Hepatocyte (in vitro differentiated cells): ENCODE measurements at regions not wholly inside any gene's neighbourhood (a gene's known extent, or its start where the extent isn't known, plus 50 kb on each side); places are given as distances from the start of the nearest gene placed in this dataset.

ENCODE experiments used
- EZH2 ChIP-seq: fragments of 200-600 bp; sonication (generic); IDR thresholded peaks from 2 replicates; pipeline ENCODE4 v1.6.1; 2016; ENCODE audit warnings: antibody characterized with exemption, mild to moderate bottlenecking, borderline replicate concordance
- EZH2phosphoT487 ChIP-seq: fragments of 200-600 bp; sonication (generic); IDR thresholded peaks from one replicate; pipeline ENCODE4 v1.6.1; 2018; ENCODE audit warnings: antibody characterized with exemption, mild to moderate bottlenecking, low read depth, moderate library complexity; ENCODE audit not compliant: unreplicated experiment, severe bottlenecking
- TF ChIP-seq, protein P1 (sequence below): fragments of 200-600 bp; sonication (generic); IDR thresholded peaks from 2 replicates; pipeline ENCODE4 v1.5.1; 2016; ENCODE audit warnings: antibody characterized with exemption, mild to moderate bottlenecking; ENCODE audit not compliant: poor library complexity

DNA sequence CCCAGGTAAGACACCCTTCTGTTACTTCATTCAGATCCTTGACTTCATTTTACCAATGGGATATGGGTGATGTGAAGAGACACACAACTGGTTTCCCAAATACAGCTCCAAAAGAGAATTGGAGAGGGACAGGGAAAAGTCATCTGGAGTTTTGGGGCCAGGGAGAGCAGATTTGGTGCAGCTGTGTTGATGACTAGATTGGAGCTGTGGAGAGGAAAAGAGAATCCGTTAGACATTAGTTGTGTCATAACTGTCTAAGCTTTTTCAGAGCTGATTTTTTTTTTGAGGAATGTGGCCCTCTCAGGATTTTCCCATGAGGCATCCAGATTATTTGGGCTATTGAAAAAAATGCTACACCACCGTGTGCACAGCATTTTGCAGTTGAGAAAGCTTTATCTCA is 423.4 kb downstream of the DMAC1 start:
- TF ChIP-seq, protein P1, sequence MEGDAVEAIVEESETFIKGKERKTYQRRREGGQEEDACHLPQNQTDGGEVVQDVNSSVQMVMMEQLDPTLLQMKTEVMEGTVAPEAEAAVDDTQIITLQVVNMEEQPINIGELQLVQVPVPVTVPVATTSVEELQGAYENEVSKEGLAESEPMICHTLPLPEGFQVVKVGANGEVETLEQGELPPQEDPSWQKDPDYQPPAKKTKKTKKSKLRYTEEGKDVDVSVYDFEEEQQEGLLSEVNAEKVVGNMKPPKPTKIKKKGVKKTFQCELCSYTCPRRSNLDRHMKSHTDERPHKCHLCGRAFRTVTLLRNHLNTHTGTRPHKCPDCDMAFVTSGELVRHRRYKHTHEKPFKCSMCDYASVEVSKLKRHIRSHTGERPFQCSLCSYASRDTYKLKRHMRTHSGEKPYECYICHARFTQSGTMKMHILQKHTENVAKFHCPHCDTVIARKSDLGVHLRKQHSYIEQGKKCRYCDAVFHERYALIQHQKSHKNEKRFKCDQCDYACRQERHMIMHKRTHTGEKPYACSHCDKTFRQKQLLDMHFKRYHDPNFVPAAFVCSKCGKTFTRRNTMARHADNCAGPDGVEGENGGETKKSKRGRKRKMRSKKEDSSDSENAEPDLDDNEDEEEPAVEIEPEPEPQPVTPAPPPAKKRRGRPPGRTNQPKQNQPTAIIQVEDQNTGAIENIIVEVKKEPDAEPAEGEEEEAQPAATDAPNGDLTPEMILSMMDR = no peak
- TF ChIP-seq EZH2 (no peak), EZH2phosphoT487 (no peak)
